AG10803 (cell line): ENCODE measurements at regions not wholly inside any gene's neighbourhood (a gene's known extent, or its start where the extent isn't known, plus 50 kb on each side); places are given as distances from the start of the nearest gene placed in this dataset.
A peak's percentile ranks its signal among the peaks of the same experiment; 100 is the strongest.
"Not testable (repeated sequence)": the region's sequence is repeated elsewhere in the genome, so short reads cannot be mapped to it uniquely, and the experiment has no call there.

ENCODE experiments used
- DNase-seq: peaks from one replicate; pipeline ENCODE4 v3.0.0; 2010; ENCODE audit warnings: low read depth
- H3K4me3 ChIP-seq: 2 replicates; pipeline ENCODE4 v1.5.1; 2011; ENCODE audit warnings: mild to moderate bottlenecking, low read length, control low read depth
- CTCF ChIP-seq: conservative IDR thresholded peaks from 2 replicates; pipeline ENCODE4 v1.5.1; 2011; ENCODE audit warnings: mild to moderate bottlenecking, low read length, control low read depth, inconsistent platforms

GRCh38 chr16:88150456-88151128 lies 199.4 kb downstream of the BANP start:
- not testable (repeated sequence) for DNase-seq, H3K4me3 ChIP-seq

- H3K4me3 ChIP-seq, DNase-seq: not testable (repeated sequence)
Observed at GRCh38 chr16:88151129-88151499, 199.9 kb downstream of the BANP start.

- not testable (repeated sequence) for H3K4me3 ChIP-seq, DNase-seq
Observed at GRCh38 chr16:88151859-88152843, 200.9 kb downstream of the BANP start.

DNA sequence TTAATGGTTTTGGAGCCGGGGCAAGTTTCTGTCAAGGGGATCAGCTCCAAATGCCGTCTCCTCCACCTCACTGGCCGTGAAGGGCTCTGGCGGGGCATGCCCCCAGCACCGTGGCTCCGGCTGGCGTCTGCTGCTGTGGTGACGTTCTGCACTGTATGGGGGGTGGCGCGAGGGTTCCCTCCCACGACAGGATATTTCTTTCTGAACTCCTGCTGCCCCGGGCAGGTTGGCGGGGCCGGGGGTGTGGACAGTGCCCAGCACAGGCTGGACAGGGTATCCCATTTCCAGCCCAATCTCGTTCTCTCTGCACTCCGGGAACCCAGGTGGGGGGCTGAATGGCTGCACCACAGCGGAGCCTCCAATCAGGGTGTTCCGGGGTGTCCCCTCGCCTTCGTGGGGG lies 201.6 kb downstream of the BANP start:
- DNase-seq, H3K4me3 ChIP-seq: not testable (repeated sequence)

DNA sequence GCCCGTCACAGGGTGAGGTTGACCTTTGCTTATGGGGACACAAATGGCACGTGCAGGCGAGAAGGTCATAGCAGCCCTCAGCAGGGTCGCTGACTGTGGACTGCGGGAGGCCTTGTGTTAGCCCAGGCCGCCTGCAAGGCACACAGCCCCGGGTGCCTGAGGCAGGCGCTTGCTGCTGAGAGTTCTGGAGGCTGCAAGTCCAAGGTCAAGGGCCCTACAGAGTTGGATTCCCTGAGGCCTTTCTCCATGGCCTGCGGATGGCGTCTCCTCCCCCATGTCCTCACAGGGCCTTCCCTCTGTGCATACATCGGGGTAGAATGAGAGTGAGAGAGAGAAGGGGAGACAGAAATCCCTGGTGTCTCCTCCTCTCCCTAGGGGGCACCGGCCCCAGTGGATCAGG lies 202.3 kb downstream of the BANP start:
- not testable (repeated sequence) for H3K4me3 ChIP-seq, DNase-seq
- TF ChIP-seq CTCF, result peak; percentile 23

DNA sequence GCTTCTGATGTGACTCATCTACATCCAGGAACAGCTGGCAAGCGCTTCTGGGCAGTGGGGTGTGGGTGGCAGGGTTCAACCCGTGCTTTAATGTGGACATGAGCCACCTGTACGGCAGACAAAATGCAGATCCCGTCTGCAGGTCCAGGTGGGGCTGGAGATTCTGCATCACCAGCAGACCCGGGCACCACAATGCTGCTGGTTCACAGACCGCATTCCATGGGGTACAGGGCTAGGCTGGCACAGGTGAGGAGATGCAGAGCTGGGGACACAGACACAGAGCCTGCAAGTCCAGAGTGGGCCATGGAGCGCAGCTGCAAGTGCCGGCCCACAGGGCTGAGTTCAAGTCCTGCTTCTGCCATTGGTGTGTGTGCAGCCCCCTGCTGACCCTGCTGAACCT lies 203.7 kb downstream of the BANP start:
- DNase-seq, H3K4me3 ChIP-seq: not testable (repeated sequence)

- not testable (repeated sequence) for DNase-seq, H3K4me3 ChIP-seq
Observed at GRCh38 chr16:88155681-88156080, 204.4 kb downstream of the BANP start.

- H3K4me3 ChIP-seq, DNase-seq: not testable (repeated sequence)
Observed at GRCh38 chr16:88156640-88157283, 205.5 kb downstream of the BANP start.

GRCh38 chr16:88157686-88158085 lies 206.5 kb downstream of the BANP start:
- DNase-seq, H3K4me3 ChIP-seq: not testable (repeated sequence)

DNA sequence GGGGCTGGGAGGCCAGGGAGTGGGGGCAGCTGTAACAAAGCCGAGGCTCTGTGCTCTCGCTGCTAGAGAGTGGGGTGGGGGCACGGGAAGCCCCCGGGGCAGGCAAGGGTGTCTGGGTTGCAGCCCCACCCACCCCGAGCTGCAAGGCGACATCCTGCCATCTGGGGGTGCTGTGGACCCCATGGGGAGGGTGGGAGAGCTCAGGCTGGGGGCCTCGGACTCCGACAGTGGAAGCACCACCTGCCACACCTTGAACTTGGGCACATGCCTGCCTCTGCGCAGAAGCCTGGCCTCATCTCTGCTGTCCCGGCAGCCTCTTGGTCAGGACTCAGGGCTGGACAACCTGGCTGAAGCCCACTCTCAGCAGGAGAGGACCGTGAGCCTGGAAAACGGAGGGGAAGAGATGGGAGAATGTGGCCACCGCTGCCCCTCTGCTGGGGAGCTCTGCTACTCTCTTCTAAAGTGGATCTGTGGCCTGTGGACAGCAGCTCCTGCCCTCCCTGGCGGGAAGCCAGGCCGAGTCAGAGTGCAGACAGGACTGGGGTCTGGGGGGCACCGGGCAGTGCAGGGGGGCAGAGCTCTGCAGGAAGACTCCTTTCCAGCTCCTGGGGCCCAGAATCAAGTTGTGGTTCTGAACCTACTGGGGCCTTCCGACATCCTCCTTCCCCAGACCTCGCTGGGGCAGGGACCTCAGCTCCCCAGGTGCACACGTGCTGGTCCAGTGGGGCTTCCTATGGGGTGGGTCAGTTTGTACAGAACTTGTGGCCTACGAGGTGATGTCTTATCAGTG lies 207.2 kb downstream of the BANP start:
- not testable (repeated sequence) for H3K4me3 ChIP-seq, DNase-seq

DNA sequence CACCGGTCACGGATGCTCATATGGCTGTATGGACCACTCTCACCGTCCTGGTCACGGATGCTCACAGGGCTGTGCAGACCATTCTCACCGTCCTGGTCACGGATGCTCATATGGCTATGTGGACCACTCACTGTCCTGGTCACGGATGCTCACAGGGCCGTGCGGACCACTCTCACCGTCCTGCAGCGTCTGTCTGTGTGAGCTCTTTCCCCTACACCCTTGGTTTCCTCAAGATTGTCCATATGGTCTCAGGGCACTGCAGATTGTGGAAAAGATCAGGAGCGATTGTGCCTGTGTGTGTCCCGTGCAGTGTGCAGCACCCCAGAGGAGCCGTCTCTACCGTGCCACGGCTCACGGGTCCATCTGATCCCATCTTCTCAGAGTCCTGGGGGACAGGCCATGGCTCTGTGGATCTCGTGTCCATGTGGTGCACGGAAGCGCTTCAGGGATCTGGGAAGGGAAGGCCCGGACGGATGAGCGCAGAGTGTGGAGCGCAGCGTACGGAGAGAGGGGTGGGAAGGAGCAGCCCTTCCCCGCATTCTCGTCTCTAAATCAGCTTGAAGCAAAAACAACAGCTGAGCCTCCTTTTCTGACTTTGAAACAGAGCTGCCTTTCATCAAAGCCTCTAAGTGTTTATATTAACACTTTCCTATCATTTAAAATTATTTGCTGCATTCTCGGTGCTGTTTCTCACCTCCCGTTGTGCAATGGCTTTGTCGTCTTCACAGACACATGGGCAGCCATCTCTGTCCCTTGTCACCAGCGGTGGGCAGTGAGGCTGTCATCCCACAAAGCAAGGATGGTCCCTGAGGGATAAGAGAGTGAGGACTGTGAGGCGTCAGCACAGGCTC lies 208.0 kb downstream of the BANP start:
- DNase-seq, H3K4me3 ChIP-seq: not testable (repeated sequence)

- not testable (repeated sequence) for DNase-seq, H3K4me3 ChIP-seq
Observed at GRCh38 chr16:88159897-88160335, 208.7 kb downstream of the BANP start.

GRCh38 chr16:88161191-88161590 lies 210.0 kb downstream of the BANP start:
- not testable (repeated sequence) for DNase-seq
- peak overlapping the region; percentile 39 for H3K4me3 ChIP-seq

GRCh38 chr16:88161623-88162275 lies 210.5 kb downstream of the BANP start:
- H3K4me3 ChIP-seq, result peak overlapping the region; percentile 39
- peak; percentile 66 for DNase-seq

DNA sequence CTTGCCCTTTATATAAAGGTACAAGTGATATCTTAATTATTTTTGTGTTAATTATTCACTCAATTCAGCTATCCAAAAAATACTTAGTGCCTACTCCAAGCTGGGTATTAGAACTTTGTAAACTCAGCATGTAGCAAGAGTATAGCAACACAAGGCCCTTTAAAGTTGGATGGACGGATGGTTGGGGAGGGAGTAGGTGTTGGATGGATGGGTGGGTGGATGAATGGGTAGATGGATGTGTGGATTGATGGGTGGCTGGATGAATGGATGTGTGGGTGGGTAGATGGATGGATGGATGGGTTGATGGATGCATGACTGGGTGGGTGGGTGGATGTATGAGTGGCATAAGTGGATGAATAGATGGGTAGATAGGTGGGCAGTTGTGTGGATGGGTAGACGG lies 211.5 kb downstream of the BANP start:
- DNase-seq, H3K4me3 ChIP-seq: not testable (repeated sequence)
